SU-DHL-6 (cell line): ENCODE measurements at regions not wholly inside any gene's neighbourhood (a gene's known extent, or its start where the extent isn't known, plus 50 kb on each side); places are given as distances from the start of the nearest gene placed in this dataset.

Experiments used
- H2AFZ ChIP-seq: fragments of 200-600 bp; sonication (generic); 2 replicates; pipeline ENCODE4 v1.6.1; 2014; ENCODE audit warnings: low read depth, mild to moderate bottlenecking, moderate library complexity, mixed read lengths, antibody characterized with exemption, low read length; ENCODE audit not compliant: severe bottlenecking
- H3F3A ChIP-seq: fragments of 200-600 bp; shearing (Covaris generic); 2 replicates; pipeline ENCODE4 v1.6.0; 2016; ENCODE audit warnings: antibody characterized with exemption, mild to moderate bottlenecking; ENCODE audit not compliant: insufficient read depth
- H3K27ac ChIP-seq: fragments of 200-600 bp; sonication (generic); 2 replicates; pipeline ENCODE4 v1.5.1; 2016; ENCODE audit warnings: low read depth, mild to moderate bottlenecking, low read length, moderate library complexity, mixed read lengths
- H3K27me3 ChIP-seq: fragments of 200-600 bp; sonication (generic), shearing (Covaris generic); 2 replicates; pipeline ENCODE4 v1.6.0; 2014; ENCODE audit warnings: mild to moderate bottlenecking, low read length
- H3K36me3 ChIP-seq: fragments of 200-600 bp; sonication (generic); 2 replicates; pipeline ENCODE4 v1.6.1; 2014; ENCODE audit warnings: mild to moderate bottlenecking, low read length, mixed read lengths
- H3K4me2 ChIP-seq: fragments of 300-600, 200-600 bp; shearing (Covaris generic), sonication (generic); 2 replicates; pipeline ENCODE4 v1.6.0; 2014; ENCODE audit warnings: low read length, low read depth, mild to moderate bottlenecking; ENCODE audit not compliant: poor library complexity, severe bottlenecking
- H3K4me3 ChIP-seq: fragments of 200-600 bp; sonication (generic); 2 replicates; pipeline ENCODE4 v1.5.1; 2014; ENCODE audit warnings: antibody characterized with exemption, low read length, mild to moderate bottlenecking, mixed read lengths; ENCODE audit not compliant: insufficient read depth, poor library complexity, severe bottlenecking
- H3K79me2 ChIP-seq: fragments of 200-600 bp; sonication (generic); 2 replicates; pipeline ENCODE4 v1.6.1; 2014; ENCODE audit warnings: mild to moderate bottlenecking, low read length, moderate library complexity; ENCODE audit not compliant: insufficient read depth
- H3K9ac ChIP-seq: fragments of 200-600 bp; sonication (generic); 2 replicates; pipeline ENCODE4 v1.7.0; 2014; ENCODE audit warnings: mild to moderate bottlenecking, low read length
- H3K9me2 ChIP-seq: fragments of 200-600 bp; sonication (generic); replicated peaks from 2 replicates; pipeline ENCODE4 v1.6.1; 2014; ENCODE audit warnings: low read length; ENCODE audit not compliant: insufficient read depth
- H3K9me3 ChIP-seq: fragments of 200-600 bp; sonication (generic); 2 replicates; pipeline ENCODE4 v1.6.1; 2014; ENCODE audit warnings: low read length, mixed read lengths; ENCODE audit not compliant: insufficient read depth
- H4K20me1 ChIP-seq: fragments of 200-600 bp; sonication (generic); 2 replicates; pipeline ENCODE4 v1.6.1; 2014; ENCODE audit warnings: low read depth, mild to moderate bottlenecking, antibody characterized with exemption, low read length, moderate library complexity, mixed read lengths
- EZH2phosphoT487 ChIP-seq: fragments of 200-600 bp; sonication (generic), shearing (Covaris generic); conservative IDR thresholded peaks from 2 replicates; pipeline ENCODE4 v1.6.1; 2018; ENCODE audit warnings: mild to moderate bottlenecking, antibody characterized with exemption, low read length, moderate library complexity, mixed read lengths
- TF ChIP-seq, protein P1 (sequence below): fragments of 200-600 bp; sonication (generic); IDR thresholded peaks from one replicate; pipeline ENCODE4 v1.5.1; 2017; ENCODE audit warnings: antibody characterized with exemption, mild to moderate bottlenecking, low read length, moderate library complexity; ENCODE audit not compliant: insufficient read depth, poor library complexity, severe bottlenecking

GRCh38 chr9:13049223-13049622 lies 230.3 kb downstream of the MPDZ start:
- Histone ChIP-seq H3K27me3 (no peaks in the 10 kb centered on the region), H3K4me2 (no peak overlapping the region), H2AFZ (no peak overlapping the region), H3K36me3 (no peaks in the 10 kb centered on the region), H3K4me3 (no peak overlapping the region), H3K27ac (no peak overlapping the region), H3K9ac (no peak overlapping the region), H3K9me3 (no peaks in the 10 kb centered on the region), H4K20me1 (no peaks in the 10 kb centered on the region), H3K79me2 (no peaks in the 10 kb centered on the region), H3K9me2 (no peaks in the 10 kb centered on the region), H3F3A (no peaks in the 10 kb centered on the region)
- no peak for TF ChIP-seq EZH2phosphoT487
- TF ChIP-seq, protein P1, sequence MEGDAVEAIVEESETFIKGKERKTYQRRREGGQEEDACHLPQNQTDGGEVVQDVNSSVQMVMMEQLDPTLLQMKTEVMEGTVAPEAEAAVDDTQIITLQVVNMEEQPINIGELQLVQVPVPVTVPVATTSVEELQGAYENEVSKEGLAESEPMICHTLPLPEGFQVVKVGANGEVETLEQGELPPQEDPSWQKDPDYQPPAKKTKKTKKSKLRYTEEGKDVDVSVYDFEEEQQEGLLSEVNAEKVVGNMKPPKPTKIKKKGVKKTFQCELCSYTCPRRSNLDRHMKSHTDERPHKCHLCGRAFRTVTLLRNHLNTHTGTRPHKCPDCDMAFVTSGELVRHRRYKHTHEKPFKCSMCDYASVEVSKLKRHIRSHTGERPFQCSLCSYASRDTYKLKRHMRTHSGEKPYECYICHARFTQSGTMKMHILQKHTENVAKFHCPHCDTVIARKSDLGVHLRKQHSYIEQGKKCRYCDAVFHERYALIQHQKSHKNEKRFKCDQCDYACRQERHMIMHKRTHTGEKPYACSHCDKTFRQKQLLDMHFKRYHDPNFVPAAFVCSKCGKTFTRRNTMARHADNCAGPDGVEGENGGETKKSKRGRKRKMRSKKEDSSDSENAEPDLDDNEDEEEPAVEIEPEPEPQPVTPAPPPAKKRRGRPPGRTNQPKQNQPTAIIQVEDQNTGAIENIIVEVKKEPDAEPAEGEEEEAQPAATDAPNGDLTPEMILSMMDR = no peak

- H3K4me3 ChIP-seq = no peak overlapping the region
- no peak overlapping the region for H3K4me2 ChIP-seq
- H3K36me3 ChIP-seq = no peaks in the 10 kb centered on the region
- TF ChIP-seq EZH2phosphoT487 = no peak
- TF ChIP-seq, protein P1 = no peak
- no peaks in the 10 kb centered on the region for H4K20me1 ChIP-seq
- H3K79me2 ChIP-seq = no peaks in the 10 kb centered on the region
- no peaks in the 10 kb centered on the region for H3F3A ChIP-seq
- H3K27ac ChIP-seq = no peak overlapping the region
- H3K9me2 ChIP-seq = no peaks in the 10 kb centered on the region
- no peak overlapping the region for H3K9ac ChIP-seq
- H2AFZ ChIP-seq = no peak overlapping the region
- no peaks in the 10 kb centered on the region for H3K27me3 ChIP-seq
- no peaks in the 10 kb centered on the region for H3K9me3 ChIP-seq
Measured at GRCh38 chr9:13053504-13053903, 226.0 kb downstream of the MPDZ start.

DNA sequence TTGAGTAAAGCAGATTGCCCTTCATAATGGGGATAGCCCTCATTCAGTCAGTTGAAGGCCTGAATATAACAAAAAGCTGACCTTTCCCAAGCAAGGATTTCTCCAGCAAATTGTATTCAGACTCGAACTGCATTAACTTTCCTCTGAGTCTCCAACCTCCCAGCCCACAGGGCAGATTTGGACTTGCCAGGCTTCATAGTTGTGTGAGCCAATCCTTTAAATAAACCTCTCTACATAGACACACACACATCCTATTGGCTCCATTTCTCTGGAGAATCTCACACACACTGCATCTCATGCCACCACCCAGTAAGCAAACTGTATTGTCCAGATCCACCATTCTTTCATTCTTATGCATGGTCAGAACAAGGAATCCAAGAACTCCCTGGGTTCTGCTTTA lies 225.1 kb downstream of the MPDZ start:
- Histone ChIP-seq H3K27ac (no peak overlapping the region), H3K9me2 (no peaks in the 10 kb centered on the region), H3F3A (no peaks in the 10 kb centered on the region), H3K79me2 (no peaks in the 10 kb centered on the region), H4K20me1 (no peaks in the 10 kb centered on the region), H3K4me3 (no peak overlapping the region), H2AFZ (no peak overlapping the region), H3K36me3 (no peaks in the 10 kb centered on the region), H3K27me3 (no peaks in the 10 kb centered on the region), H3K4me2 (no peak overlapping the region), H3K9me3 (no peaks in the 10 kb centered on the region), H3K9ac (no peak overlapping the region)
- TF ChIP-seq, protein P1 = no peak
- TF ChIP-seq EZH2phosphoT487 = no peak
